H9 (cell line): ENCODE measurements at regions not wholly inside any gene's neighbourhood (a gene's known extent, or its start where the extent isn't known, plus 50 kb on each side); places are given as distances from the start of the nearest gene placed in this dataset.

ENCODE experiments used
- DNase-seq: peaks from one replicate; pipeline ENCODE4 v3.0.0-alpha.2; 2017
- H2AFZ ChIP-seq: one replicate; pipeline ENCODE4 v1.6.1; 2013; ENCODE audit warnings: mild to moderate bottlenecking, low read length, control low read depth, moderate library complexity
- H2AK5ac ChIP-seq: 2 replicates; pipeline ENCODE4 v1.6.1; 2013; ENCODE audit warnings: low read length, control low read depth, mixed read lengths; ENCODE audit not compliant: insufficient read length
- H2BK120ac ChIP-seq: one replicate; pipeline ENCODE4 v1.6.1; 2013; ENCODE audit warnings: low read depth, mild to moderate bottlenecking, low read length, control low read depth, inconsistent platforms; ENCODE audit not compliant: poor library complexity, severe bottlenecking
- H2BK12ac ChIP-seq: 2 replicates; pipeline ENCODE4 v1.6.1; 2013; ENCODE audit warnings: low read length, control low read depth, mixed read lengths, low read depth; ENCODE audit not compliant: insufficient read length
- H2BK15ac ChIP-seq: 2 replicates; pipeline ENCODE4 v1.6.1; 2013; ENCODE audit warnings: low read depth, low read length, control low read depth
- H2BK20ac ChIP-seq: one replicate; pipeline ENCODE4 v1.6.1; 2013; ENCODE audit warnings: low read depth, mild to moderate bottlenecking, low read length, control low read depth, inconsistent platforms; ENCODE audit not compliant: poor library complexity, severe bottlenecking
- H2BK5ac ChIP-seq: 2 replicates; pipeline ENCODE4 v1.6.1; 2013; ENCODE audit warnings: low read length, control low read depth, mixed read lengths; ENCODE audit not compliant: insufficient read length
- H3K14ac ChIP-seq: 2 replicates; pipeline ENCODE4 v1.6.1; 2013; ENCODE audit warnings: low read length, control low read depth; ENCODE audit not compliant: insufficient read depth
- H3K18ac ChIP-seq: 2 replicates; pipeline ENCODE4 v1.6.1; 2013; ENCODE audit warnings: low read depth, mild to moderate bottlenecking, mixed read lengths, low read length, control low read depth; ENCODE audit not compliant: insufficient read length
- H3K23ac ChIP-seq: 2 replicates; pipeline ENCODE4 v1.6.1; 2013; ENCODE audit warnings: low read length, control low read depth, mixed read lengths, low read depth; ENCODE audit not compliant: insufficient read length
- H3K23me2 ChIP-seq: 2 replicates; pipeline ENCODE4 v1.6.1; 2013; ENCODE audit warnings: low read depth, mild to moderate bottlenecking, mixed read lengths, low read length, control low read depth; ENCODE audit not compliant: insufficient read length, poor library complexity, severe bottlenecking
- H3K27ac ChIP-seq: 2 replicates; pipeline ENCODE4 v1.5.1; 2013; ENCODE audit warnings: low read length, control low read depth, mixed read lengths, low read depth; ENCODE audit not compliant: insufficient read length
- H3K27me3 ChIP-seq: 2 replicates; pipeline ENCODE4 v1.6.1; 2013; ENCODE audit warnings: low read length, control low read depth, inconsistent platforms; ENCODE audit not compliant: insufficient read depth
- H3K4ac ChIP-seq: 2 replicates; pipeline ENCODE4 v1.6.1; 2013; ENCODE audit warnings: low read depth, mild to moderate bottlenecking, control low read depth, inconsistent platforms, low read length, moderate library complexity
- H3K4me1 ChIP-seq: 2 replicates; pipeline ENCODE4 v1.6.1; 2013; ENCODE audit warnings: low read length, control low read depth, inconsistent platforms; ENCODE audit not compliant: insufficient read depth
- H3K4me2 ChIP-seq: 2 replicates; pipeline ENCODE4 v1.6.1; 2013; ENCODE audit warnings: low read length, control low read depth, mixed read lengths; ENCODE audit not compliant: insufficient read length, insufficient read depth
- H3K56ac ChIP-seq: 2 replicates; pipeline ENCODE4 v1.6.1; 2013; ENCODE audit warnings: low read depth, mild to moderate bottlenecking, mixed read lengths, low read length, control low read depth; ENCODE audit not compliant: insufficient read length
- H3K79me1 ChIP-seq: 2 replicates; pipeline ENCODE4 v1.6.1; 2013; ENCODE audit warnings: low read depth, mild to moderate bottlenecking, moderate library complexity, low read length, control low read depth, inconsistent platforms; ENCODE audit not compliant: insufficient read depth, poor library complexity, severe bottlenecking
- H3K79me2 ChIP-seq: 2 replicates; pipeline ENCODE4 v1.6.1; 2013; ENCODE audit warnings: low read length, control low read depth, inconsistent platforms; ENCODE audit not compliant: insufficient read depth
- H3K9ac ChIP-seq: 2 replicates; pipeline ENCODE4 v1.6.1; 2013; ENCODE audit warnings: low read length, control low read depth, mixed read lengths; ENCODE audit not compliant: insufficient read length; ENCODE audit errors: extremely low read depth
- H3K9me3 ChIP-seq: one replicate; pipeline ENCODE4 v1.6.1; 2013; ENCODE audit warnings: low read depth, low read length, inconsistent platforms; ENCODE audit not compliant: control insufficient read depth
- H3T11ph ChIP-seq: one replicate; pipeline ENCODE4 v1.6.1; 2013; ENCODE audit warnings: mild to moderate bottlenecking, low read length, control low read depth, inconsistent platforms
- H4K20me1 ChIP-seq: one replicate; pipeline ENCODE4 v1.6.1; 2013; ENCODE audit not compliant: control insufficient read depth, insufficient read length, insufficient read depth
- H4K5ac ChIP-seq: 2 replicates; pipeline ENCODE4 v1.6.1; 2013; ENCODE audit warnings: low read depth, mild to moderate bottlenecking, mixed read lengths, low read length, control low read depth; ENCODE audit not compliant: insufficient read length
- H4K8ac ChIP-seq: replicated peaks from 2 replicates; pipeline ENCODE4 v1.6.1; 2013; ENCODE audit warnings: low read length, control low read depth, mixed read lengths, low read depth; ENCODE audit not compliant: insufficient read length
- H4K91ac ChIP-seq: 2 replicates; pipeline ENCODE4 v1.6.1; 2013; ENCODE audit warnings: low read depth, mild to moderate bottlenecking, moderate library complexity, mixed read lengths, low read length, control low read depth; ENCODE audit not compliant: insufficient read length
- H3K27ac Mint-ChIP-seq, 3 experiments: 2 replicates in 2 of 3; 3 replicates in 1 of 3; pipeline ENCODE4 v1.8.0; 2020 to 2021; ENCODE audit warnings: mixed read lengths in 3 of 3, mild to moderate bottlenecking in 1 of 3, moderate library complexity in 1 of 3
- H3K27me3 Mint-ChIP-seq: 2 replicates; pipeline ENCODE4 v1.8.0; 2021; ENCODE audit warnings: low read depth, mild to moderate bottlenecking, moderate library complexity, mixed read lengths
- H3K36me3 Mint-ChIP-seq, 3 experiments: 2 replicates in 2 of 3; 3 replicates in 1 of 3; pipeline ENCODE4 v1.8.0; 2020 to 2021; ENCODE audit warnings: low read depth in 3 of 3, mixed read lengths in 3 of 3; ENCODE audit not compliant: insufficient read depth in 1 of 3
- H3K4me1 Mint-ChIP-seq, 2 experiments: 2 replicates each; pipeline ENCODE4 v1.8.0; 2020; ENCODE audit warnings: mixed read lengths in 2 of 2
- H3K4me3 Mint-ChIP-seq, 2 experiments: 2 replicates in 1 of 2; 3 replicates in 1 of 2; pipeline ENCODE4 v1.8.0; 2020 to 2021; ENCODE audit warnings: mild to moderate bottlenecking in 2 of 2, mixed read lengths in 2 of 2, moderate library complexity in 1 of 2
- H3K9me3 Mint-ChIP-seq, 2 experiments: 2 replicates in 1 of 2; 3 replicates in 1 of 2; pipeline ENCODE4 v1.8.0; 2020; ENCODE audit warnings: mild to moderate bottlenecking in 2 of 2, mixed read lengths in 2 of 2, moderate library complexity in 1 of 2
- WGBS: extraction: QIAGEN DNeasy Blood & Tissue Kit; methylation state at CpG from one replicate; pipeline ENCODE4 v1.1.7; 2013; ENCODE audit warnings: missing lambda C conversion rate, low lambda C conversion rate, mixed read lengths; ENCODE audit not compliant: insufficient read length; ENCODE audit errors: extremely low coverage; 5-methylcytosine and 5-hydroxymethylcytosine counted together
- TF ChIP-seq, protein P1 (sequence below): fragments of 200-600 bp; sonication (generic); conservative IDR thresholded peaks from 3 replicates; pipeline ENCODE4 v1.8.0; 2021; ENCODE audit warnings: antibody characterized with exemption, mild to moderate bottlenecking

DNA sequence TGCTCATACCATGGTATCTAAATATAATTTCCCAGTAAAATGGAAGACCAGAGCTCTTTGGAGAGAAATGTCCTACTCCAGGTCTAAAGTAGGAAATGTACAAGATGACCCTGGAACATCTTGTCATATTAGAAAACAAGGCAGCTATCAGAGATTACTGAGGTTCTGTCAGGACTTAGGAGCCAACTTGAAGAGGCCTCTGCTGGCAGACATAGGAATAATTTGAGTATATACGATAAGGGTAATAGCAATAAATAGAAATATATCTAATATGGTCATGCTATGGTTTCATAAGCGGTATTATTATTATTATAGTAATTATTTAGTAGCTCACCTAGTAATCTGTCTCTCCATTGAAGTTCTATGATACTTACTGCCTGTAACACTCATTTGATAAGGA is 224.2 kb downstream of the SOX2 start:
- H3K79me1 ChIP-seq, result no peaks in the 10 kb centered on the region
- H4K91ac ChIP-seq, result no peak overlapping the region
- no peak overlapping the region for H3K9ac ChIP-seq
- H3K79me2 ChIP-seq, result no peaks in the 10 kb centered on the region
- H3K27ac Mint-ChIP-seq, result no peak overlapping the region
- no peak overlapping the region for H3K18ac ChIP-seq
- H4K20me1 ChIP-seq, result no peaks in the 10 kb centered on the region
- H2BK12ac ChIP-seq, result no peak overlapping the region
- no peak overlapping the region for H2AK5ac ChIP-seq
- H3K23me2 ChIP-seq, result no peaks in the 10 kb centered on the region
- no peak overlapping the region for H3K4me3 Mint-ChIP-seq
- H3K27ac ChIP-seq, result no peak overlapping the region
- no peak for DNase-seq
- H2BK20ac ChIP-seq, result no peak overlapping the region
- H3K27me3 ChIP-seq, result no peaks in the 10 kb centered on the region
- no peaks in the 10 kb centered on the region for H3K36me3 Mint-ChIP-seq
- H2BK120ac ChIP-seq, result no peak overlapping the region
- no peak overlapping the region for H3K23ac ChIP-seq
- TF ChIP-seq, protein P1, sequence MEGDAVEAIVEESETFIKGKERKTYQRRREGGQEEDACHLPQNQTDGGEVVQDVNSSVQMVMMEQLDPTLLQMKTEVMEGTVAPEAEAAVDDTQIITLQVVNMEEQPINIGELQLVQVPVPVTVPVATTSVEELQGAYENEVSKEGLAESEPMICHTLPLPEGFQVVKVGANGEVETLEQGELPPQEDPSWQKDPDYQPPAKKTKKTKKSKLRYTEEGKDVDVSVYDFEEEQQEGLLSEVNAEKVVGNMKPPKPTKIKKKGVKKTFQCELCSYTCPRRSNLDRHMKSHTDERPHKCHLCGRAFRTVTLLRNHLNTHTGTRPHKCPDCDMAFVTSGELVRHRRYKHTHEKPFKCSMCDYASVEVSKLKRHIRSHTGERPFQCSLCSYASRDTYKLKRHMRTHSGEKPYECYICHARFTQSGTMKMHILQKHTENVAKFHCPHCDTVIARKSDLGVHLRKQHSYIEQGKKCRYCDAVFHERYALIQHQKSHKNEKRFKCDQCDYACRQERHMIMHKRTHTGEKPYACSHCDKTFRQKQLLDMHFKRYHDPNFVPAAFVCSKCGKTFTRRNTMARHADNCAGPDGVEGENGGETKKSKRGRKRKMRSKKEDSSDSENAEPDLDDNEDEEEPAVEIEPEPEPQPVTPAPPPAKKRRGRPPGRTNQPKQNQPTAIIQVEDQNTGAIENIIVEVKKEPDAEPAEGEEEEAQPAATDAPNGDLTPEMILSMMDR, result 0 out of 3 replicates have a peak, but pooled peaks have one; percentile 15
- no peaks in the 10 kb centered on the region; a peak in 1 of 5 replicates for H3K9me3 Mint-ChIP-seq
- no CpG with 5 or more reads among the region's 2 CpGs for WGBS
- peaks cover 4% of the 10 kb centered on the region; the same call in 1 of the 2 replicates for H3K4me1 ChIP-seq
- no peak overlapping the region for H3K4ac ChIP-seq
- no peaks in the 10 kb centered on the region for H3K27me3 Mint-ChIP-seq
- H3T11ph ChIP-seq, result no peak overlapping the region
- no peak overlapping the region for H2AFZ ChIP-seq
- H2BK15ac ChIP-seq, result no peak overlapping the region
- H3K4me2 ChIP-seq, result no peak overlapping the region
- H3K14ac ChIP-seq, result no peak overlapping the region
- no peaks in the 10 kb centered on the region for H3K9me3 ChIP-seq
- H3K56ac ChIP-seq, result no peak overlapping the region
- no peak overlapping the region for H4K8ac ChIP-seq
- peaks cover 9 to 16% of the 10 kb centered on the region in 2 experiments for H3K4me1 Mint-ChIP-seq
- H4K5ac ChIP-seq, result no peak overlapping the region
- no peak overlapping the region for H2BK5ac ChIP-seq
